MM.1S (cell line): ENCODE measurements at regions not wholly inside any gene's neighbourhood (a gene's known extent, or its start where the extent isn't known, plus 50 kb on each side); places are given as distances from the start of the nearest gene placed in this dataset.
"Not testable (repeated sequence)": the region's sequence is repeated elsewhere in the genome, so short reads cannot be mapped to it uniquely, and the experiment has no call there.

Experiments
- CTCF ChIP-seq: fragments of 300-600 bp; sonication (generic); IDR thresholded peaks from 2 replicates; pipeline ENCODE4 v1.5.1; 2016; ENCODE audit warnings: antibody characterized with exemption, low read length, mixed read lengths
- EZH2 ChIP-seq: fragments of 300-600 bp; sonication (generic); optimal IDR thresholded peaks from 2 replicates; pipeline ENCODE3; 2017; ENCODE audit warnings: low read depth, mild to moderate bottlenecking, antibody characterized with exemption, low read length, mixed read lengths
- EZH2phosphoT487 ChIP-seq: fragments of 300-600 bp; sonication (generic); IDR thresholded peaks from 2 replicates; pipeline ENCODE4 v1.6.1; 2018; ENCODE audit warnings: antibody characterized with exemption, low read length

- not testable (repeated sequence) for TF ChIP-seq CTCF, EZH2phosphoT487, EZH2
Observed at GRCh38 chr15:30222798-30223591, 88.1 kb downstream of the GOLGA8T start.
